GM23248 (cell line): ENCODE measurements at regions not wholly inside any gene's neighbourhood (a gene's known extent, or its start where the extent isn't known, plus 50 kb on each side); places are given as distances from the start of the nearest gene placed in this dataset.

Experiments used
- EZH2 ChIP-seq: fragments of 200-600 bp; sonication (generic); IDR thresholded peaks from 2 replicates; pipeline ENCODE4 v1.6.1; 2018; ENCODE audit warnings: antibody characterized with exemption, mild to moderate bottlenecking; ENCODE audit not compliant: insufficient read depth, poor library complexity, severe bottlenecking
- EZH2phosphoT487 ChIP-seq: fragments of 200-600 bp; sonication (generic); IDR thresholded peaks from 2 replicates; pipeline ENCODE4 v1.6.1; 2018; ENCODE audit warnings: antibody characterized with exemption, moderate library complexity, mild to moderate bottlenecking, low read depth; ENCODE audit not compliant: insufficient read depth

- TF ChIP-seq EZH2 (no peak), EZH2phosphoT487 (no peak)
Measured at GRCh38 chr4:63831590-63832155, 577.6 kb downstream of the TECRL start.
